ENCODE measurements at regions not wholly inside any gene's neighbourhood (a gene's known extent, or its start where the extent isn't known, plus 50 kb on each side); places are given as distances from the start of the nearest gene placed in this dataset.

DNA sequence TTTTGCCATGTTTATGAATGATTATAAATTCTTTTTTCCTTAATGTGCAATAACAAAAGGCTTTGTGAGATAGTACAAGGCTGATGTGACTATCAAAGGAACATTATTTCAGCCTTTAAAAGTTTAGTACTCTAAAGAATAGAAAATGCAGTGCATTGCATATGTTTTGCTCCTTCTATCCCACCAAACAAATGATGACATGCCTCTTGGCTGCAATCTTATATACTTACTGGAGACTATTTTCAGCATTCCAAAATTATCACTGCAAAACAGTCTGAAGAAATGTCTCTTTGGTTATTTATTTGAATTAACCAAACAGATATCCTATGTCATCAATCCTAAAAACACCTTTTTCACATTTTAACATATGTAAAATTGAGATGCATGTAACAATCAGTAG is 776.5 kb upstream of the SPRY2 start:
- Histone ChIP-seq H3K36me3 (ENCODE audit: control insufficient read depth in 2 of 2, insufficient read depth in 2 of 2, low read length in 1 of 2) (no peaks in the 10 kb centered on the region), H3K79me2 (ENCODE audit: control insufficient read depth, insufficient read depth, low read length) (no peaks in the 10 kb centered on the region), H3K4me2 (ENCODE audit: control insufficient read depth, insufficient read depth) (no peak overlapping the region), H3K4me1 (ENCODE audit: control insufficient read depth, insufficient read depth, low read length) (no peaks in the 10 kb centered on the region), H2AFZ (ENCODE audit: control insufficient read depth, low read depth, low read length) (no peak overlapping the region), H3K9ac (ENCODE audit: control insufficient read depth, insufficient read depth, low read length) (no peak overlapping the region), H3K27me3 (replicated peaks in 1 of 2; ENCODE audit: control insufficient read depth in 2 of 2, insufficient read depth in 2 of 2, low read length in 1 of 2) (no peaks in the 10 kb centered on the region), H3K4me3 (no peak overlapping the region), H3K27ac (ENCODE audit: control insufficient read depth, insufficient read depth) (no peak overlapping the region), H3K9me3 (replicated peaks; ENCODE audit: control insufficient read depth, insufficient read depth, low read length) (no peaks in the 10 kb centered on the region), H4K20me1 (ENCODE audit: control insufficient read depth, insufficient read depth) (no peaks in the 10 kb centered on the region)
- in situ Hi-C loops (cut with MboI): no loop called here
- ChIA-PET RAD21 (ENCODE audit: unreplicated experiment) (interaction anchor here (0.7 kb wide), 1 partner anchor 10 kb away, joined by 3 read pairs; no protein-coding TSS in a partner anchor), CTCF (interaction anchor here (1.4 kb wide), 1 partner anchor 100 kb away, joined by 3 read pairs; no protein-coding TSS in a partner anchor), SMC1A (ENCODE audit: uncharacterized antibody, unreplicated experiment) (interaction anchor here (0.9 kb wide), 1 partner anchor 289 kb away, joined by 3 read pairs; no protein-coding TSS in a partner anchor), POLR2A (interaction anchor here (0.6 to 1.0 kb wide), 2 partner anchors 72 to 777 kb away, joined by 3 read pairs; partner anchors contain the start of gene SPRY2)
- DNase-seq (ENCODE audit: low read depth, low spot score) (no peak), ATAC-seq (no peak), FAIRE-seq (no peak)
- intact Hi-C loops (cut with micrococcal nuclease; ENCODE audit: unreplicated experiment): no loop called here
- TF ChIP-seq NR2C2 (IDR thresholded peaks at IDR 0.05; ENCODE audit: borderline replicate concordance, control insufficient read depth, insufficient read length, low read depth): no peak
- TF ChIP-seq, protein P1, sequence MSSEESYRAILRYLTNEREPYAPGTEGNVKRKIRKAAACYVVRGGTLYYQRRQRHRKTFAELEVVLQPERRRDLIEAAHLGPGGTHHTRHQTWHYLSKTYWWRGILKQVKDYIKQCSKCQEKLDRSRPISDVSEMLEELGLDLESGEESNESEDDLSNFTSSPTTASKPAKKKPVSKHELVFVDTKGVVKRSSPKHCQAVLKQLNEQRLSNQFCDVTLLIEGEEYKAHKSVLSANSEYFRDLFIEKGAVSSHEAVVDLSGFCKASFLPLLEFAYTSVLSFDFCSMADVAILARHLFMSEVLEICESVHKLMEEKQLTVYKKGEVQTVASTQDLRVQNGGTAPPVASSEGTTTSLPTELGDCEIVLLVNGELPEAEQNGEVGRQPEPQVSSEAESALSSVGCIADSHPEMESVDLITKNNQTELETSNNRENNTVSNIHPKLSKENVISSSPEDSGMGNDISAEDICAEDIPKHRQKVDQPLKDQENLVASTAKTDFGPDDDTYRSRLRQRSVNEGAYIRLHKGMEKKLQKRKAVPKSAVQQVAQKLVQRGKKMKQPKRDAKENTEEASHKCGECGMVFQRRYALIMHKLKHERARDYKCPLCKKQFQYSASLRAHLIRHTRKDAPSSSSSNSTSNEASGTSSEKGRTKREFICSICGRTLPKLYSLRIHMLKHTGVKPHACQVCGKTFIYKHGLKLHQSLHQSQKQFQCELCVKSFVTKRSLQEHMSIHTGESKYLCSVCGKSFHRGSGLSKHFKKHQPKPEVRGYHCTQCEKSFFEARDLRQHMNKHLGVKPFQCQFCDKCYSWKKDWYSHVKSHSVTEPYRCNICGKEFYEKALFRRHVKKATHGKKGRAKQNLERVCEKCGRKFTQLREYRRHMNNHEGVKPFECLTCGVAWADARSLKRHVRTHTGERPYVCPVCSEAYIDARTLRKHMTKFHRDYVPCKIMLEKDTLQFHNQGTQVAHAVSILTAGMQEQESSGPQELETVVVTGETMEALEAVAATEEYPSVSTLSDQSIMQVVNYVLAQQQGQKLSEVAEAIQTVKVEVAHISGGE (CRISPR knock-in tag; IDR thresholded peaks at IDR 0.05): no peak
- no peak for TF ChIP-seq MYB (IDR thresholded peaks at IDR 0.05; ENCODE audit: borderline replicate concordance, low read depth, low read length)
- no peak for TF ChIP-seq PAX8 (IDR thresholded peaks at IDR 0.05)
- no peak for TF ChIP-seq BRCA1 (IDR thresholded peaks at IDR 0.05; ENCODE audit: low read depth, low read length)
- no peak for TF ChIP-seq SRF (IDR thresholded peaks at IDR 0.05; ENCODE audit: low read depth in 2 of 2, low read length in 2 of 2)
- TF ChIP-seq MTA3 (IDR thresholded peaks at IDR 0.05; ENCODE audit: borderline replicate concordance, low read length): no peak
- TF ChIP-seq, protein P2, sequence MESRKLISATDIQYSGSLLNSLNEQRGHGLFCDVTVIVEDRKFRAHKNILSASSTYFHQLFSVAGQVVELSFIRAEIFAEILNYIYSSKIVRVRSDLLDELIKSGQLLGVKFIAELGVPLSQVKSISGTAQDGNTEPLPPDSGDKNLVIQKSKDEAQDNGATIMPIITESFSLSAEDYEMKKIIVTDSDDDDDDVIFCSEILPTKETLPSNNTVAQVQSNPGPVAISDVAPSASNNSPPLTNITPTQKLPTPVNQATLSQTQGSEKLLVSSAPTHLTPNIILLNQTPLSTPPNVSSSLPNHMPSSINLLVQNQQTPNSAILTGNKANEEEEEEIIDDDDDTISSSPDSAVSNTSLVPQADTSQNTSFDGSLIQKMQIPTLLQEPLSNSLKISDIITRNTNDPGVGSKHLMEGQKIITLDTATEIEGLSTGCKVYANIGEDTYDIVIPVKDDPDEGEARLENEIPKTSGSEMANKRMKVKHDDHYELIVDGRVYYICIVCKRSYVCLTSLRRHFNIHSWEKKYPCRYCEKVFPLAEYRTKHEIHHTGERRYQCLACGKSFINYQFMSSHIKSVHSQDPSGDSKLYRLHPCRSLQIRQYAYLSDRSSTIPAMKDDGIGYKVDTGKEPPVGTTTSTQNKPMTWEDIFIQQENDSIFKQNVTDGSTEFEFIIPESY (IDR thresholded peaks at IDR 0.05): no peak
- TF ChIP-seq WRNIP1 (IDR thresholded peaks at IDR 0.05; ENCODE audit: borderline replicate concordance, low read depth, low read length): no peak
- TF ChIP-seq BHLHE40 (IDR thresholded peaks at IDR 0.05; ENCODE audit: borderline replicate concordance in 1 of 2, low read depth in 2 of 2, low read length in 1 of 2): no peak
- TF ChIP-seq SMAD5 (IDR thresholded peaks at IDR 0.05; ENCODE audit: low read depth): no peak
- TF ChIP-seq CBX5 (IDR thresholded peaks at IDR 0.05; ENCODE audit: low read depth): no peak
- no peak for TF ChIP-seq MXI1 (IDR thresholded peaks at IDR 0.05; ENCODE audit: low read depth, low read length)
- TF ChIP-seq RFX5 (IDR thresholded peaks at IDR 0.05; ENCODE audit: low read depth, low read length): no peak
- no peak for TF ChIP-seq SMARCA5 (IDR thresholded peaks at IDR 0.05)
- BruUV-seq (replicated peaks): no TSS peak

Data from GM12878 (cell line).